Heart left ventricle (tissue), 16 donors: ENCODE measurements at regions not wholly inside any gene's neighbourhood (a gene's known extent, or its start where the extent isn't known, plus 50 kb on each side); places are given as distances from the start of the nearest gene placed in this dataset.

Source experiments
- ATAC-seq, 4 donors: fragments of 200-7000 bp; cut with Tn5 transposase; one replicate each; pipeline ENCODE4 v1.9.1; 2020 to 2022; ENCODE audit warnings: moderate library complexity in 4 of 4, mild to moderate bottlenecking in 3 of 4, moderate number of reproducible peaks in 1 of 4
- DNase-seq, 5 donors: peaks; one replicate each; pipeline ENCODE4 v3.0.0-alpha.2; 2020
- H3K27ac ChIP-seq, 12 donors: fragments of 200-600 bp; sonication (generic) in 4 of 12; one replicate each; pipeline versions ENCODE4 v1.5.0 to v1.8.0; 2016 to 2022; ENCODE audit warnings: mild to moderate bottlenecking in 2 of 12
- H3K27me3 ChIP-seq, 9 donors: fragments of 200-600 bp; sonication (generic) in 2 of 9; one replicate each; pipeline versions ENCODE4 v1.5.1 to v1.8.0; 2016 to 2022; ENCODE audit warnings: mild to moderate bottlenecking in 3 of 9
- H3K36me3 ChIP-seq, 9 donors: fragments of 200-600 bp; sonication (generic) in 2 of 9; one replicate each; pipeline versions ENCODE4 v1.5.0 to v1.8.0; 2018 to 2022; ENCODE audit warnings: mild to moderate bottlenecking in 2 of 9
- H3K4me1 ChIP-seq, 12 donors: fragments of 200-600 bp; sonication (generic) in 4 of 12; one replicate each; pipeline versions ENCODE4 v1.5.0 to v1.8.0; 2016 to 2022; ENCODE audit warnings: mild to moderate bottlenecking in 3 of 12
- H3K4me3 ChIP-seq, 12 donors: fragments of 200-600 bp; sonication (generic) in 4 of 12; one replicate each; pipeline versions ENCODE4 v1.5.0 to v1.8.0; 2017 to 2022; ENCODE audit warnings: mild to moderate bottlenecking in 9 of 12, moderate library complexity in 4 of 12
- H3K9me3 ChIP-seq, 12 donors: fragments of 200-600 bp; sonication (generic) in 4 of 12; one replicate each; pipeline versions ENCODE4 v1.5.0 to v1.8.0; 2016 to 2022; ENCODE audit warnings: mild to moderate bottlenecking in 1 of 12
- POLR2A ChIP-seq, 2 donors: fragments of 450-650 bp; IDR thresholded peaks; one replicate each; pipeline ENCODE4 v1.6.1; 2017; ENCODE audit warnings: antibody characterized with exemption in 2 of 2, mild to moderate bottlenecking in 2 of 2, moderate library complexity in 2 of 2
- WGBS, 4 donors: extraction: QIAGEN DNeasy Blood & Tissue Kit in 2 of 4; methylation state at CpG; one replicate each; pipeline versions ENCODE4 v1.1.5 to v1.1.7; 2013 to 2018; 5-methylcytosine and 5-hydroxymethylcytosine counted together
- intact Hi-C, 10 donors: fragments of 100-400 bp; cut with DNase I; formaldehyde crosslinking; loops; one replicate each; pipeline versions ENCODE4 v1.11.1 to v1.14.2; 2022
- TF ChIP-seq, protein P1 (sequence below), 12 donors: fragments of 200-600 bp; sonication (generic) in 4 of 12; IDR thresholded peaks; one replicate each; pipeline versions ENCODE4 v1.5.0 to v1.8.0; 2018 to 2022; ENCODE audit warnings: antibody characterized with exemption in 12 of 12, mild to moderate bottlenecking in 5 of 12
- donor health status: ischemic (EF 13 %, LVEDD 7.1; RV severe dilation, severe dysfunction).
- donor health status: healthy with polysubstance abuse.
- donor health status: DM: no; HTN: yes; CAD: no.
- donor health status: DM: no; HTN: no; CAD: no.
- donor health status: ischemic (EF 25% LVEDD 6.9; RV normal size, moderate dysfunction).
- donor health status: ischemic (EF 25% LVEDD 5.7; RV mildly dilated, moderate dysfunction).
- donor health status: healthy.
- donor health status: DM: yes; HTN: yes; CAD: no.
- donor health status: ischemic (EF 35%, LVEDD 5.7; RV mildly dilated, moderate dysfunction).
- donor health status: nonischemic (EF 11% LVEDD 7.7; RV severe dilation, severe dysfunction).
- donor health status: DM: yes; HTN: yes; CAD: no.
- donor health status: PGD.
- donor health status: ischemic (EF 29% LVEDD 5.4; RV normal size, mild dysfunction).
- donor health status: nonischemic (EF 23%, LVEDD 6.1; RV moderate dilation, normal function).

DNA sequence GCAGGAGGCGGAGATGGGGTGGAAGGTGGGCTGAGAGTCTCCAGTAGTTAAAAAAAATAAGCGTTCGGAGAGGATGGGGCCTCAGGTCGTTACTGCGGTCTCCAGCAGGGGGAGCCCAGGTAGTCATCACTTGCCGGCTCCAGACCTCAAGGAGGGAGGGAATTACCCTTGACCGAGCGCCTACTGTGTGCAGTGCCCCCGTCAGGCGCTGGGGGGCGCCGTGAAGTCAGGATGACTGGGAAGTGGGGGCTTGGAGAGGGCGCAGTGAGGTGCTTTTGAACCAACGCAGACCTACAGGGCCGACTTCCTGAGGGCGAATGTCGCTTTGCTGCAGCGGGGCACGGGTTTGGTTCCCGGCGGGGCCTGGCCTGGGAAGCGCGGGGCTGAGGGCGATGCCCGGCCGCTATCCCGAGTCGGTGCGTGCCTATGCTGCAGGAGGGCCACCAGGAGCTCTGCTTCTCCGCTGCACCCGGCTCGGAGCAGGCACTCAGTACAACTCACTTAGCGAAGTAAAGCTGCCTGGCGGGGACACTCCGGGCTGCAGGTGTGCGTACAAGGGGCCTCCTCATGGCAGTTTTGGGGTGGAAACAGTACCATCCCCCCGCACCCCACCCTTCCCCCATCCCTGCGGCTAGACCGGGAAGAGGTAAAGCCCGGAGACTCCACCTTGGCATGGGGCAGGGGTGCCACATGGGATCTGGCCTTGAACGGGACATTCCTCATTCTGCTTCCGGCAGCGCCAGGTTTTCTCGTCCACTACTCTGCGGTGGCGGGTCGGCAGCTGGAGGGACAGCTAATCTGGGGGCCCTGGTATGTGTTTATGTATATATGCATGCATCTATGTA lies 79.8 kb downstream of the RHCG start:
- 5 to 9% (median 6%) methylated on average over 37 to 47 of the region's 47 CpGs for WGBS, 4 donors
- Histone ChIP-seq H3K27ac (no peak overlapping the region), H3K4me1 (peaks cover 0 to 2% (median 0%) of the 10 kb centered on the region in 12 donors), H3K36me3 (no peaks in the 10 kb centered on the region), H3K9me3 (no peaks in the 10 kb centered on the region), H3K4me3 (no peak overlapping the region), H3K27me3 (peaks cover 36 to 100% (median 81%) of the 10 kb centered on the region in 9 donors)
- peak; percentile 25 to 57 (median 42) for ATAC-seq
- intact Hi-C loops: loop anchor here in 2 of 10 donors (5.0 kb wide), 2 partner anchors 54 to 209 kb away; no protein-coding TSS in a partner anchor
- no peak for TF ChIP-seq POLR2A (IDR thresholded peaks at IDR 0.05)
- TF ChIP-seq, protein P1, sequence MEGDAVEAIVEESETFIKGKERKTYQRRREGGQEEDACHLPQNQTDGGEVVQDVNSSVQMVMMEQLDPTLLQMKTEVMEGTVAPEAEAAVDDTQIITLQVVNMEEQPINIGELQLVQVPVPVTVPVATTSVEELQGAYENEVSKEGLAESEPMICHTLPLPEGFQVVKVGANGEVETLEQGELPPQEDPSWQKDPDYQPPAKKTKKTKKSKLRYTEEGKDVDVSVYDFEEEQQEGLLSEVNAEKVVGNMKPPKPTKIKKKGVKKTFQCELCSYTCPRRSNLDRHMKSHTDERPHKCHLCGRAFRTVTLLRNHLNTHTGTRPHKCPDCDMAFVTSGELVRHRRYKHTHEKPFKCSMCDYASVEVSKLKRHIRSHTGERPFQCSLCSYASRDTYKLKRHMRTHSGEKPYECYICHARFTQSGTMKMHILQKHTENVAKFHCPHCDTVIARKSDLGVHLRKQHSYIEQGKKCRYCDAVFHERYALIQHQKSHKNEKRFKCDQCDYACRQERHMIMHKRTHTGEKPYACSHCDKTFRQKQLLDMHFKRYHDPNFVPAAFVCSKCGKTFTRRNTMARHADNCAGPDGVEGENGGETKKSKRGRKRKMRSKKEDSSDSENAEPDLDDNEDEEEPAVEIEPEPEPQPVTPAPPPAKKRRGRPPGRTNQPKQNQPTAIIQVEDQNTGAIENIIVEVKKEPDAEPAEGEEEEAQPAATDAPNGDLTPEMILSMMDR (IDR thresholded peaks at IDR 0.05): peak; percentile 44 to 74 (median 64)
- peak in 3 of 5 donors; percentile 30 for DNase-seq

DNA sequence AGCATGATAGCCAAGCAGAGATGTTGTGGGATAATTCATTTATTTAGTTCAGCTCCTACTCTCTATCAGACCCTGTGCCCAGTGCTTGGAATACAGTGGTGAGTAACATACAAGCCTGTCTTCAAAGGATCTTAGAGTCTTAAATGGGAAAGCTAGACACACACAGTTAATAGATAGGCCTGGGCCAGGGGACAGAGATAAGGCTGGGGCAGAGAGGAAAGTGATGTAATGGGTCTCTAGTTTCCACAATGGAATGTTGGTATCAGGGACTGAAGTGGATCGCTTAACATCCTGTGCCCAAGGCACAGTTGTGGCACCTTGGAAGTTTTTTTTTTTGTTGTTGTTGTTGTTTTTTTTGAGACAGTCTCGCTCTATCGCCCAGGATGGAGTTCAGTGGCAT lies 79.9 kb upstream of the POLG start:
- Histone ChIP-seq H3K9me3 (no peaks in the 10 kb centered on the region), H3K4me1 (peaks cover 0 to 15% (median 2%) of the 10 kb centered on the region in 12 donors), H3K4me3 (no peak overlapping the region), H3K36me3 (no peaks in the 10 kb centered on the region), H3K27me3 (peaks cover 56 to 100% (median 94%) of the 10 kb centered on the region in 9 donors), H3K27ac (no peak overlapping the region)
- no peak for TF ChIP-seq POLR2A (IDR thresholded peaks at IDR 0.05)
- TF ChIP-seq, protein P1 (IDR thresholded peaks at IDR 0.05): no peak
- 71 to 78% (median 73%) methylated on average over 3 of the region's 3 CpGs for WGBS, 4 donors
- ATAC-seq (no peak), DNase-seq (no peak)
- intact Hi-C loops: no loop called here

DNA sequence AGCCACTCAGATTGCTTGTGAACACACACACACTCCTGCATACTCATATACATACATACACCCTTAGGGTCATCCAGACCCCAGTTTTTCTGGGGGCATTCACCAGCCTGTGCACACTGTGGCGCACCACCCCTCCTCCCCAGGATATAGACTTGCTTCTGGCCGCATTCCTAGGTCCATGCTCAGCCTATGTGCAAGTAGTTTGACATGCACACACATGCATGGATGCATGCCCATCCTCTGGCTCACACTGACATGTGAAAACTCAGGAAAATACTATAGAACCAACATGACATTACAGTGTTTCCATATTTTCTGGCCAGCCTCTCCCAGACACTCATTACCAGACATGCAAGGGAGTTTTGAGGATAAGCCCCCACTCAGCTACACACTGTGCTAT lies 79.3 kb upstream of the POLG start:
- ATAC-seq: no peak
- TF ChIP-seq, protein P1 (IDR thresholded peaks at IDR 0.05): no peak
- no peak for TF ChIP-seq POLR2A (IDR thresholded peaks at IDR 0.05)
- Histone ChIP-seq H3K36me3 (no peaks in the 10 kb centered on the region), H3K4me3 (no peak overlapping the region), H3K27ac (no peak overlapping the region), H3K9me3 (no peaks in the 10 kb centered on the region), H3K27me3 (peaks cover 62 to 100% (median 94%) of the 10 kb centered on the region in 9 donors), H3K4me1 (peaks cover 0 to 22% (median 9%) of the 10 kb centered on the region in 12 donors)
- DNase-seq: no peak
- WGBS, 4 donors: 59 to 73% (median 63%) methylated on average over 2 of the region's 2 CpGs
- intact Hi-C loops: no loop called here

DNA sequence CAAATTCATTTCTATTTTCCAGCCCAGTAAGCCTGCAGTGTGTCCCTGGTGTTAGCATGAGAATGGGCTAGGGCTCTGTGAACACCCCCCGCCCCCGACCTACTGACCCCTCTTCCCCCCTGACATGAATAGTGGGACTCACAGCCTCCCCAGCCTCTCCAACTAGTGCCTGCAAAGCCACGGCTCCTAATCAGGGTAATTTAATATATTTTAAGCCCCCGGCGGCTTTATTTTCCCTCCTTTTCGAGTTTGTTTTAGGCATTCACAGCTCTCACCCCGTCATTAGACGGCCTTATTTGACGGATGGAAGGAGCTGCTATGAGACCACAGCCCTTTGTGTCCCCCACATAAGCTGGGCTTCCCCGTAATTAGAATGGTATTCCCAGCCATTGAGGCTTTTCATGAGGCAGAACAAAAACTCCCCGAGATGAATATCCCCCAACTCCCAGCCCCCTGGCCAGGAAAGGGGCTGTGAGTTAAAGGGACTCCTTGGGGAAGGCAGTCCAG lies 78.3 kb upstream of the POLG start:
- intact Hi-C loops: no loop called here
- ATAC-seq (no peak), DNase-seq (no peak)
- no peak for TF ChIP-seq POLR2A (IDR thresholded peaks at IDR 0.05)
- TF ChIP-seq, protein P1 (IDR thresholded peaks at IDR 0.05): no peak
- Histone ChIP-seq H3K9me3 (no peaks in the 10 kb centered on the region), H3K4me3 (no peak overlapping the region), H3K27ac (no peak overlapping the region), H3K4me1 (peaks cover 0 to 31% (median 17%) of the 10 kb centered on the region in 12 donors), H3K27me3 (peaks cover 63 to 100% (median 97%) of the 10 kb centered on the region in 9 donors), H3K36me3 (no peaks in the 10 kb centered on the region)
- 4 to 6% (median 5%) methylated on average over 11 of the region's 11 CpGs for WGBS, 4 donors
